ENCODE measurements at regions not wholly inside any gene's neighbourhood (a gene's known extent, or its start where the extent isn't known, plus 50 kb on each side); places are given as distances from the start of the nearest gene placed in this dataset.

DNA sequence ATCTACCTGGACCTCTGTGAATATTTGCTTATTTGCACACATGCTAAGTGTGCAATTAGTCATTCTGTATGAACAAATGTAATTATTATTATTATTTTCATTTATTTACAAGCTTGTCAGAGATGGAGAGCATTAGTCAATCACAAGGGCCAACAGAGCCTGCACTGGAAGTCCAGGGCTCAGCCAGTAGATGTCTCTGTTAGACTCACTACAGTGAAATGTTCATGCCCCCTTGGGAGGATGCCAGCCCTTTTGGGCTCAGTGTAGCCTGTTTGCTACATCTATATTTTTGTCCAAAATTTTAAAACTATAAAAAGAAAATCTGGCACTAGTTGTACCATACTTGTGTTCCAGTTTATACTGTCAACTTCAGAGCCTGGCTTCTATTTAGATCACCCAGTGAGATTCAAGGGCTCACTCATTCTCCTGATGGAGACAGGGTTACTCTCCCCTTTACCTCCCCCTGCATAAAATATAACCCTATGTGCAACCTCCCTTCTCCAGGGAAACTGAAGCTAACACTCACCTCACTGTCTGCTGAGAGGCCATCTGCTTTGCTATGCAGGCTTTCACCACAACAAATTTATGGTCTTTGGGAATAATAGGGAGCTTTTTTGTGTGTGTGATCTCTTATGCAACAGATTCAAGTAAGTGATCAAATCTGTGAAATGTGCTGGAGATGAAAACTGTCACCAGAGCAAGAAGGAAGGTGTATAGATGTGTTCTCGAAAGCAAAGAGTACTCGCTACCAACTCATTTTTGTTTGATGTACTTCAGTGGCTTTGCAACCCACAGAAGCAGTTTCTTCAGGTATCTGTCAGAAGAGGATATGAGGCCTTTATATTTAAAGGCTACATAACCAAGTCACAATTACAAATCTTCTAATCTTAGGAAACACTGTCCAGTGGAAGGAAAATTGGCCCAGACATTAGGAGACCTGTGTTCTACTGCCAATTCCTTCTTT is 99.9 kb upstream of the TLE4 start:
- H3K9ac ChIP-seq (ENCODE audit: low read depth in 2 of 2, low read length in 2 of 2): no peak overlapping the region
- no peaks in the 10 kb centered on the region for H3K4me1 ChIP-seq
- H3K27ac ChIP-seq: no peak overlapping the region
- H3K9me3 ChIP-seq: no peaks in the 10 kb centered on the region
- no peaks in the 10 kb centered on the region for H3K27me3 ChIP-seq
- peak; percentile 60 for DNase-seq
- H3K36me3 ChIP-seq: no peaks in the 10 kb centered on the region
- H3K4me3 ChIP-seq: no peak overlapping the region
- TF ChIP-seq, protein P1, sequence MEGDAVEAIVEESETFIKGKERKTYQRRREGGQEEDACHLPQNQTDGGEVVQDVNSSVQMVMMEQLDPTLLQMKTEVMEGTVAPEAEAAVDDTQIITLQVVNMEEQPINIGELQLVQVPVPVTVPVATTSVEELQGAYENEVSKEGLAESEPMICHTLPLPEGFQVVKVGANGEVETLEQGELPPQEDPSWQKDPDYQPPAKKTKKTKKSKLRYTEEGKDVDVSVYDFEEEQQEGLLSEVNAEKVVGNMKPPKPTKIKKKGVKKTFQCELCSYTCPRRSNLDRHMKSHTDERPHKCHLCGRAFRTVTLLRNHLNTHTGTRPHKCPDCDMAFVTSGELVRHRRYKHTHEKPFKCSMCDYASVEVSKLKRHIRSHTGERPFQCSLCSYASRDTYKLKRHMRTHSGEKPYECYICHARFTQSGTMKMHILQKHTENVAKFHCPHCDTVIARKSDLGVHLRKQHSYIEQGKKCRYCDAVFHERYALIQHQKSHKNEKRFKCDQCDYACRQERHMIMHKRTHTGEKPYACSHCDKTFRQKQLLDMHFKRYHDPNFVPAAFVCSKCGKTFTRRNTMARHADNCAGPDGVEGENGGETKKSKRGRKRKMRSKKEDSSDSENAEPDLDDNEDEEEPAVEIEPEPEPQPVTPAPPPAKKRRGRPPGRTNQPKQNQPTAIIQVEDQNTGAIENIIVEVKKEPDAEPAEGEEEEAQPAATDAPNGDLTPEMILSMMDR (IDR thresholded peaks at IDR 0.05): peak; percentile 21
- intact Hi-C loops (cut with DNase I): no loop called here

DNA sequence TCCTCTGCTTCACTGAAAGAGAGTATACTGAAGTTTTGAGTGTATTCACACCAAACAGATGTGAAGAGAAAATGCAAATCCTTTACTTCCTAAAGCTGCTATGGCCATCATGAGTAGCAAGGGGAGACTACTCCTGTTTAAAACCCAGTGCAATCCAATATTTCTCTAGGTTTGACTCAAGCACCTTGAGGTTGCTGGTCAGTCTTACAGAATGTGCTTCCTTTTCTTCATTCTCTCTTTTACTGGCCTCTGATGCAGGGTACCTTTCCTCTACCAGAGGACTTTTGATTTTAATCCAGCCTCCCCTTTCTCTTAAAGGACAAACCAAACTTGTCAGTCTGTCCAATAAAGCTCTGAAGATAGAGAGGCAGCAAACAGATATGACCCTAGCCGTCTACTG is 98.1 kb upstream of the TLE4 start:
- Histone ChIP-seq H3K9ac (ENCODE audit: low read depth in 2 of 2, low read length in 2 of 2) (no peak overlapping the region), H3K36me3 (no peaks in the 10 kb centered on the region), H3K4me3 (no peak overlapping the region), H3K27me3 (no peaks in the 10 kb centered on the region), H3K4me1 (no peaks in the 10 kb centered on the region), H3K27ac (no peak overlapping the region), H3K9me3 (no peaks in the 10 kb centered on the region)
- TF ChIP-seq, protein P1 (IDR thresholded peaks at IDR 0.05): no peak
- intact Hi-C loops (cut with DNase I): no loop called here
- no peak for DNase-seq

DNA sequence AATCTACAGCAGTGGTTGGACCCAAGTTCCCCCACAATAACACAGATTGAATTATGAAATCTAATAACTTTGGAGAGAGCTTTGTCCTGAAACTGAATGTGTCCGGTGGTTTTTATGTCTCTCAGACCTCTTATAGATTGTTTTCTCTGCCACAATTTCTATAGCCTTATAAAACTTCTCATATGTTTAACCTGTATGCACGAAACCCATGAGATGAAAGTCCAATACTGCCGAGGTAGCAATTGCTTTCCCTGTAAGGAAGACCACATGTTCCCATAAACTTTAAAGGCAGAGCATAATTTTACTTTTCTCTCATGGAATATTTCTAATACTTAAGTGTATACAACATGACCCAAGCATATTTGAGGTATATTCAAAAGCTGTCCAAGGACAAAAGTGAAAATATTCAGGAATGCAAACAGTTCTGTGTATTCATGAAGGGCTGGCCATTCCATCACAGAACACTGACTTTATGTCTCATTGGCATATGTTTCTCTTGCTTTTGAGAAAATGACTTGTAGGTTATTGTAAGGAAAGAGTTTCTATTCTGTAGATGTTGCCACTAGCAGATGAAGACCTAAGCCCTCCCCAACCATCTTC is 94.4 kb upstream of the TLE4 start:
- Histone ChIP-seq H3K27ac (no peak overlapping the region), H3K27me3 (no peaks in the 10 kb centered on the region), H3K9ac (ENCODE audit: low read depth in 2 of 2, low read length in 2 of 2) (no peak overlapping the region), H3K9me3 (no peaks in the 10 kb centered on the region), H3K4me3 (no peak overlapping the region), H3K36me3 (no peaks in the 10 kb centered on the region), H3K4me1 (no peaks in the 10 kb centered on the region)
- intact Hi-C loops (cut with DNase I): no loop called here
- TF ChIP-seq, protein P1 (IDR thresholded peaks at IDR 0.05): no peak
- DNase-seq: no peak

DNA sequence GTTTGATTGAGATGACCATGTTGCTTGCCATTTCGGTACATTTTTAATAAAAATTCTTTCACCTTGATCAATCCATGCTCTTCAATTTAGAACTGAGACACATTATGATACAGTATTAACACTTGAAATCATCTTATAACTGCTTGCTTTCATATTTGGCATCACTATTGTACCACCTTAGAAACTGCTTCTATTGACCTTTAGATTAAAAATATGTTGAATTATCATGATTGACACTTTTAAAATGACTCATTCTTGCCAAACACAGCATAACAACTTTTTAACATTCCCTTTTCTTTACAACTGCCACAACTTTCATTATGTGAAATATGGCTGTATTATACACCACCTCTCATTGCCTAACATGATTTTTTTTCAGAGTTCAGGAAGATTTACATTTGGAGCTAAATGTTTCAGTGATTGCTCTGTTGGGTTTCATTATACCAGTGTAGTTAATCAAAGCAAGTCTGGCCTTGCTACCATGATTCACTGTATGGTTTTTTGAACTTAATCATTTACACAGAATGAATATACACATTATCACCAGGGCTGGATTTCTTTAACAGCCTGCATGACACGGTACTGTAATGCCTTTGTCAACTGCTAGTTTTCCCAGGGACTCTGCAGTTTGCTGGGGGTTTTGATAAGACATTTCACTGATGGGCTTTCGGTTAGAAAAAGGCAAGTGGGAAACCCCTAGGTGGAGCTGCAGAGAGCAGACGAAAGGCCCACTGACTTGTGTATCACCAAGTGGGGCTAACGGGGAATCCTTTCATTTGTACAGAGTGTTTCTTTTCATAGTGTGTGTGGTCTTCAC is 93.6 kb upstream of the TLE4 start:
- intact Hi-C loops (cut with DNase I): no loop called here
- H3K9me3 ChIP-seq: no peaks in the 10 kb centered on the region
- H3K4me3 ChIP-seq: no peak overlapping the region
- no peaks in the 10 kb centered on the region for H3K4me1 ChIP-seq
- no peak for DNase-seq
- H3K27ac ChIP-seq: no peak overlapping the region
- no peak overlapping the region for H3K9ac ChIP-seq (ENCODE audit: low read depth in 2 of 2, low read length in 2 of 2)
- TF ChIP-seq, protein P1 (IDR thresholded peaks at IDR 0.05): peak; percentile 16
- H3K36me3 ChIP-seq: no peaks in the 10 kb centered on the region
- H3K27me3 ChIP-seq: no peaks in the 10 kb centered on the region

DNA sequence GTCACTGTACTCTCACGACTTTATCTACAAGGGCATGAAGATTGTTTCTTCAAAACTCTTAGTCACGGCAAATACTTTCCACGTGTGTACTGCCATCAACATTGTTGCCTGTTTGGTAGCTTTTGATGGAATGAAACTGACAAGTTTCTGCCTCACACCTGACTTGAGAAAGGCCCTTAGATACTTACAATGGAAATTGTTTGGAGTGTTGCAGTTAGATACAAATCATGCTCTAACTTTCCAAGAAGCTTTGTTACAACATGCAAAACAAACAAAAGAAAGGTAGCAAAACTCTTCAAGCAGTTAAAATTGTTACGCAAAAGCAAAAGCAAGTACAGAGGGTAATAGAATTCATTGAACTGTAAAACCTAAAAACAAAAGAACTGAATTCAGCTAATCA is 91.1 kb upstream of the TLE4 start:
- no peaks in the 10 kb centered on the region for H3K27me3 ChIP-seq
- TF ChIP-seq, protein P1 (IDR thresholded peaks at IDR 0.05): no peak
- H3K9ac ChIP-seq (ENCODE audit: low read depth in 2 of 2, low read length in 2 of 2): no peak overlapping the region
- DNase-seq: no peak
- H3K27ac ChIP-seq: no peak overlapping the region
- intact Hi-C loops (cut with DNase I): loop anchor here (10.0 kb wide), 1 partner anchor 84 kb away; no protein-coding TSS in a partner anchor
- H3K36me3 ChIP-seq: no peaks in the 10 kb centered on the region
- no peaks in the 10 kb centered on the region for H3K4me1 ChIP-seq
- no peaks in the 10 kb centered on the region for H3K9me3 ChIP-seq
- no peak overlapping the region for H3K4me3 ChIP-seq

Measured in colonic mucosa (tissue), 4 donors.